SK-N-SH treated with all-trans-retinoic acid at 6 μM for 48 hours (cell line): ENCODE measurements at regions not wholly inside any gene's neighbourhood (a gene's known extent, or its start where the extent isn't known, plus 50 kb on each side); places are given as distances from the start of the nearest gene placed in this dataset.

Experiments used
- ATAC-seq: fragments of 200-7000 bp; cut with Tn5 transposase; 3 replicates; pipeline ENCODE4 v1.9.1; 2020; ENCODE audit warnings: mild to moderate bottlenecking, moderate library complexity
- BACH2 ChIP-seq: fragments of 250-450 bp; sonication (Bioruptor Pico); IDR thresholded peaks from 2 replicates; pipeline ENCODE4 v1.9.0; 2021; ENCODE audit warnings: mild to moderate bottlenecking, borderline replicate concordance
- CSDC2 ChIP-seq: fragments of 250-450 bp; sonication (Bioruptor Pico); IDR thresholded peaks from 2 replicates; pipeline ENCODE4 v1.5.0; 2020; ENCODE audit warnings: mild to moderate bottlenecking, moderate library complexity
- GLIS3 ChIP-seq: fragments of 250-450 bp; sonication (Bioruptor Pico); IDR thresholded peaks from 2 replicates; pipeline ENCODE4 v1.5.0; 2020; ENCODE audit warnings: mild to moderate bottlenecking, moderate library complexity
- OSR1 ChIP-seq: fragments of 250-450 bp; sonication (Bioruptor Pico); IDR thresholded peaks from 2 replicates; pipeline ENCODE4 v1.8.0; 2022; ENCODE audit warnings: moderate library complexity, mild to moderate bottlenecking, inconsistent platforms
- RARB ChIP-seq: fragments of 250-450 bp; sonication (Bioruptor Pico); IDR thresholded peaks from 2 replicates; pipeline ENCODE4 v1.8.0; 2021; ENCODE audit warnings: mild to moderate bottlenecking, moderate library complexity
- TCF4 ChIP-seq: fragments of 250-450 bp; sonication (Bioruptor Pico); IDR thresholded peaks from 2 replicates; pipeline ENCODE4 v1.8.0; 2021; ENCODE audit warnings: mild to moderate bottlenecking, moderate library complexity, borderline replicate concordance
- ZC3H10 ChIP-seq: fragments of 250-450 bp; sonication (Bioruptor Pico); IDR thresholded peaks from 2 replicates; pipeline ENCODE4 v1.5.1; 2021; ENCODE audit warnings: mild to moderate bottlenecking, moderate library complexity
- ZFP30 ChIP-seq: fragments of 450-650 bp; formaldehyde crosslinking; IDR thresholded peaks from 2 replicates; pipeline ENCODE4 v1.5.0; 2022; ENCODE audit warnings: mild to moderate bottlenecking, moderate library complexity
- ZNF565 ChIP-seq: fragments of 450-650 bp; formaldehyde crosslinking; conservative IDR thresholded peaks from 2 replicates; pipeline ENCODE4 v1.5.0; 2020; ENCODE audit warnings: low read depth, mild to moderate bottlenecking, moderate library complexity
- ZNF70 ChIP-seq: fragments of 450-650 bp; formaldehyde crosslinking; IDR thresholded peaks from 2 replicates; pipeline ENCODE4 v1.5.0; 2020; ENCODE audit warnings: mild to moderate bottlenecking, moderate library complexity
- ZNF8 ChIP-seq: fragments of 450-650 bp; formaldehyde crosslinking; IDR thresholded peaks from 2 replicates; pipeline ENCODE4 v1.5.0; 2020; ENCODE audit warnings: mild to moderate bottlenecking, moderate library complexity
- TF ChIP-seq, protein P1 (sequence below): fragments of 250-450 bp; sonication (Bioruptor Pico); IDR thresholded peaks from 2 replicates; pipeline ENCODE4 v1.8.0; 2020; ENCODE audit warnings: mild to moderate bottlenecking, moderate library complexity, borderline replicate concordance
- TF ChIP-seq, protein P2 (sequence below): fragments of 250-450 bp; sonication (Bioruptor Pico); IDR thresholded peaks from 2 replicates; pipeline ENCODE4 v1.5.1; 2020; ENCODE audit warnings: low read depth, mild to moderate bottlenecking, moderate library complexity
- TF ChIP-seq, protein P3 (sequence below): fragments of 250-450 bp; sonication (Bioruptor Pico); IDR thresholded peaks from 2 replicates; pipeline ENCODE4 v1.8.0; 2021; ENCODE audit warnings: low read depth, mild to moderate bottlenecking, moderate library complexity, borderline replicate concordance
- TF ChIP-seq, protein P4 (sequence below): fragments of 250-450 bp; sonication (Bioruptor Pico); IDR thresholded peaks from 2 replicates; pipeline ENCODE4 v1.5.0; 2020; ENCODE audit warnings: mild to moderate bottlenecking, moderate library complexity
- TF ChIP-seq, protein P5 (sequence below): fragments of 250-450 bp; sonication (Bioruptor Pico); IDR thresholded peaks from 2 replicates; pipeline ENCODE4 v1.5.1; 2021; ENCODE audit warnings: mild to moderate bottlenecking, moderate library complexity

DNA sequence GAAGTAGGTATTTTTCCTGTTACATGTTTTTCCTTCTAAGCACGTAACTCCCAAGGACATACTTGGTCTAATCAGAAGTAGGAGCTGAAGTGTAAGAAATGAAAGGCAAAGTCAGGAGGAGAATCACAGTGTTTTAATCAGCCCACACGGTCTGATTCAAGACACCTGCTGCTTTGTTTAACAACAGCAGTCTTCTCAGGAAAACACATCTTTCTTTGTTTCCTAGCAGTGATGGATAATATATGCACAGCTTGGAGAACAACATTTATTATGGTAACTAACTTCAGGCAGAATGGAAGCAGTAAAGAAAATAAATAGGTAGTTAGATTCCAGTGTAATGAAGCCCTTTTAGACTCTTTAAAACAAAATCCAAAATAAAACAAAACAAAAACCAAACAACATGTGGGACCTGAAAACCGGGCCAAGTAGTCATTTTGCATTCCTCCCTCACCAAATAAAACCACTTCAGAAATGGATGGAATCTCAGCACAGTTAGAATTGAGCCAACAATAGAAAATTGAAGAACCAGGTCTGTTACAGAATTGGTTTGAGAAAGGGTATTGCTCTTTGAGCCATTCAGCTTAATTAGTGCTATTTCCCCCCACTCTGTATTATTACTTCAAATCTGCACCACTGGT is 61.1 kb upstream of the UGP2 start:
- ATAC-seq, result no peak
- no peak for TF ChIP-seq ZNF8 (CRISPR knock-in tag)
- TF ChIP-seq ZC3H10 (CRISPR knock-in tag), result no peak
- TF ChIP-seq, protein P1, sequence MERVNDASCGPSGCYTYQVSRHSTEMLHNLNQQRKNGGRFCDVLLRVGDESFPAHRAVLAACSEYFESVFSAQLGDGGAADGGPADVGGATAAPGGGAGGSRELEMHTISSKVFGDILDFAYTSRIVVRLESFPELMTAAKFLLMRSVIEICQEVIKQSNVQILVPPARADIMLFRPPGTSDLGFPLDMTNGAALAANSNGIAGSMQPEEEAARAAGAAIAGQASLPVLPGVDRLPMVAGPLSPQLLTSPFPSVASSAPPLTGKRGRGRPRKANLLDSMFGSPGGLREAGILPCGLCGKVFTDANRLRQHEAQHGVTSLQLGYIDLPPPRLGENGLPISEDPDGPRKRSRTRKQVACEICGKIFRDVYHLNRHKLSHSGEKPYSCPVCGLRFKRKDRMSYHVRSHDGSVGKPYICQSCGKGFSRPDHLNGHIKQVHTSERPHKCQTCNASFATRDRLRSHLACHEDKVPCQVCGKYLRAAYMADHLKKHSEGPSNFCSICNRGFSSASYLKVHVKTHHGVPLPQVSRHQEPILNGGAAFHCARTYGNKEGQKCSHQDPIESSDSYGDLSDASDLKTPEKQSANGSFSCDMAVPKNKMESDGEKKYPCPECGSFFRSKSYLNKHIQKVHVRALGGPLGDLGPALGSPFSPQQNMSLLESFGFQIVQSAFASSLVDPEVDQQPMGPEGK (CRISPR knock-in tag), result no peak
- TF ChIP-seq, protein P2, sequence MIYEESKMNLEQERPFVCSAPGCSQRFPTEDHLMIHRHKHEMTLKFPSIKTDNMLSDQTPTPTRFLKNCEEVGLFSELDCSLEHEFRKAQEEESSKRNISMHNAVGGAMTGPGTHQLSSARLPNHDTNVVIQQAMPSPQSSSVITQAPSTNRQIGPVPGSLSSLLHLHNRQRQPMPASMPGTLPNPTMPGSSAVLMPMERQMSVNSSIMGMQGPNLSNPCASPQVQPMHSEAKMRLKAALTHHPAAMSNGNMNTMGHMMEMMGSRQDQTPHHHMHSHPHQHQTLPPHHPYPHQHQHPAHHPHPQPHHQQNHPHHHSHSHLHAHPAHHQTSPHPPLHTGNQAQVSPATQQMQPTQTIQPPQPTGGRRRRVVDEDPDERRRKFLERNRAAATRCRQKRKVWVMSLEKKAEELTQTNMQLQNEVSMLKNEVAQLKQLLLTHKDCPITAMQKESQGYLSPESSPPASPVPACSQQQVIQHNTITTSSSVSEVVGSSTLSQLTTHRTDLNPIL (CRISPR knock-in tag), result no peak
- no peak for TF ChIP-seq TCF4 (CRISPR knock-in tag)
- TF ChIP-seq ZFP30 (CRISPR knock-in tag), result no peak
- TF ChIP-seq, protein P3, sequence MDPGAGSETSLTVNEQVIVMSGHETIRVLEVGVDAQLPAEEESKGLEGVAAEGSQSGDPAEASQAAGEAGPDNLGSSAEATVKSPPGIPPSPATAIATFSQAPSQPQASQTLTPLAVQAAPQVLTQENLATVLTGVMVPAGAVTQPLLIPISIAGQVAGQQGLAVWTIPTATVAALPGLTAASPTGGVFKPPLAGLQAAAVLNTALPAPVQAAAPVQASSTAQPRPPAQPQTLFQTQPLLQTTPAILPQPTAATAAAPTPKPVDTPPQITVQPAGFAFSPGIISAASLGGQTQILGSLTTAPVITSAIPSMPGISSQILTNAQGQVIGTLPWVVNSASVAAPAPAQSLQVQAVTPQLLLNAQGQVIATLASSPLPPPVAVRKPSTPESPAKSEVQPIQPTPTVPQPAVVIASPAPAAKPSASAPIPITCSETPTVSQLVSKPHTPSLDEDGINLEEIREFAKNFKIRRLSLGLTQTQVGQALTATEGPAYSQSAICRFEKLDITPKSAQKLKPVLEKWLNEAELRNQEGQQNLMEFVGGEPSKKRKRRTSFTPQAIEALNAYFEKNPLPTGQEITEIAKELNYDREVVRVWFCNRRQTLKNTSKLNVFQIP, result no peak
- TF ChIP-seq CSDC2 (CRISPR knock-in tag), result no peak
- TF ChIP-seq, protein P4, sequence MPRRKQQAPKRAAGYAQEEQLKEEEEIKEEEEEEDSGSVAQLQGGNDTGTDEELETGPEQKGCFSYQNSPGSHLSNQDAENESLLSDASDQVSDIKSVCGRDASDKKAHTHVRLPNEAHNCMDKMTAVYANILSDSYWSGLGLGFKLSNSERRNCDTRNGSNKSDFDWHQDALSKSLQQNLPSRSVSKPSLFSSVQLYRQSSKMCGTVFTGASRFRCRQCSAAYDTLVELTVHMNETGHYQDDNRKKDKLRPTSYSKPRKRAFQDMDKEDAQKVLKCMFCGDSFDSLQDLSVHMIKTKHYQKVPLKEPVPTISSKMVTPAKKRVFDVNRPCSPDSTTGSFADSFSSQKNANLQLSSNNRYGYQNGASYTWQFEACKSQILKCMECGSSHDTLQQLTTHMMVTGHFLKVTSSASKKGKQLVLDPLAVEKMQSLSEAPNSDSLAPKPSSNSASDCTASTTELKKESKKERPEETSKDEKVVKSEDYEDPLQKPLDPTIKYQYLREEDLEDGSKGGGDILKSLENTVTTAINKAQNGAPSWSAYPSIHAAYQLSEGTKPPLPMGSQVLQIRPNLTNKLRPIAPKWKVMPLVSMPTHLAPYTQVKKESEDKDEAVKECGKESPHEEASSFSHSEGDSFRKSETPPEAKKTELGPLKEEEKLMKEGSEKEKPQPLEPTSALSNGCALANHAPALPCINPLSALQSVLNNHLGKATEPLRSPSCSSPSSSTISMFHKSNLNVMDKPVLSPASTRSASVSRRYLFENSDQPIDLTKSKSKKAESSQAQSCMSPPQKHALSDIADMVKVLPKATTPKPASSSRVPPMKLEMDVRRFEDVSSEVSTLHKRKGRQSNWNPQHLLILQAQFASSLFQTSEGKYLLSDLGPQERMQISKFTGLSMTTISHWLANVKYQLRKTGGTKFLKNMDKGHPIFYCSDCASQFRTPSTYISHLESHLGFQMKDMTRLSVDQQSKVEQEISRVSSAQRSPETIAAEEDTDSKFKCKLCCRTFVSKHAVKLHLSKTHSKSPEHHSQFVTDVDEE (CRISPR knock-in tag), result no peak

DNA sequence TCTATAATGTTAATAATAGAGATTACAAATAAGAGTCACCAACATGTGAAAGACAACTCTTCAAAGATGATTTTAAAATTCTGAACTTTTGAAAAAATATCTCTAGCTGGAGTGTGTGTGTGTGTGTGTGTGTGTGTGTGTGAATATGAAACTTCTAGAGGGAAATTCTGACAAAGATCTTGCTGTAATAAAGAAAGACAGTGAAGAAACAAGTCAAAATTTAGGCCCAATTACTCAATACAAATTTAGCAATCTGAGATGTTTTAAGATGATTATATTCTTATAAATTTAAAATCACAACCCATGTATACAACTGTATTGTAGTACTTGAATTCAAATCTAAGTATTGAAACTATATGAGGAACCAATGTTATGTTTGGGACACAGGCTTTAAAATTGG is 57.2 kb upstream of the UGP2 start:
- no peak for ATAC-seq
- TF ChIP-seq BACH2 (no peak), CSDC2 (CRISPR knock-in tag) (no peak), TCF4 (CRISPR knock-in tag) (no peak), ZNF70 (CRISPR knock-in tag) (no peak), RARB (no peak), OSR1 (CRISPR knock-in tag) (no peak), GLIS3 (CRISPR knock-in tag) (no peak), ZNF565 (CRISPR knock-in tag) (no peak)
- TF ChIP-seq, protein P4 (CRISPR knock-in tag), result no peak
- TF ChIP-seq, protein P3, result no peak
- TF ChIP-seq, protein P5, sequence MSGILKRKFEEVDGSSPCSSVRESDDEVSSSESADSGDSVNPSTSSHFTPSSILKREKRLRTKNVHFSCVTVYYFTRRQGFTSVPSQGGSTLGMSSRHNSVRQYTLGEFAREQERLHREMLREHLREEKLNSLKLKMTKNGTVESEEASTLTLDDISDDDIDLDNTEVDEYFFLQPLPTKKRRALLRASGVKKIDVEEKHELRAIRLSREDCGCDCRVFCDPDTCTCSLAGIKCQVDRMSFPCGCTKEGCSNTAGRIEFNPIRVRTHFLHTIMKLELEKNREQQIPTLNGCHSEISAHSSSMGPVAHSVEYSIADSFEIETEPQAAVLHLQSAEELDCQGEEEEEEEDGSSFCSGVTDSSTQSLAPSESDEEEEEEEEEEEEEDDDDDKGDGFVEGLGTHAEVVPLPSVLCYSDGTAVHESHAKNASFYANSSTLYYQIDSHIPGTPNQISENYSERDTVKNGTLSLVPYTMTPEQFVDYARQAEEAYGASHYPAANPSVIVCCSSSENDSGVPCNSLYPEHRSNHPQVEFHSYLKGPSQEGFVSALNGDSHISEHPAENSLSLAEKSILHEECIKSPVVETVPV (CRISPR knock-in tag), result no peak
- TF ChIP-seq, protein P1 (CRISPR knock-in tag), result no peak
